RWPE2 (cell line): ENCODE measurements at regions not wholly inside any gene's neighbourhood (a gene's known extent, or its start where the extent isn't known, plus 50 kb on each side); places are given as distances from the start of the nearest gene placed in this dataset.
"Not testable (repeated sequence)": the region's sequence is repeated elsewhere in the genome, so short reads cannot be mapped to it uniquely, and the experiment has no call there.

ENCODE experiments used
- ATAC-seq: fragments of 200-7000 bp; cut with Tn5 transposase; 3 replicates; pipeline ENCODE4 v1.9.1; 2021; ENCODE audit warnings: low read depth
- DNase-seq: peaks from one replicate; pipeline ENCODE4 v3.0.0-alpha.2; 2020; ENCODE audit warnings: low spot score
- H3K27ac ChIP-seq: fragments of 450-650 bp; 2 replicates; pipeline ENCODE4 v1.5.1; 2017; ENCODE audit warnings: mild to moderate bottlenecking; ENCODE audit not compliant: poor library complexity, severe bottlenecking
- H3K27me3 ChIP-seq: fragments of 250-450 bp; sonication (Bioruptor Pico); 2 replicates; pipeline ENCODE4 v1.5.1; 2021; ENCODE audit warnings: mild to moderate bottlenecking, moderate library complexity; ENCODE audit not compliant: insufficient read depth, poor library complexity, severe bottlenecking
- H3K36me3 ChIP-seq: fragments of 250-450 bp; sonication (Bioruptor Pico); 2 replicates; pipeline ENCODE4 v1.5.1; 2020; ENCODE audit warnings: low read depth, mild to moderate bottlenecking, moderate library complexity
- H3K4me1 ChIP-seq: fragments of 250-450 bp; sonication (Bioruptor Pico); 2 replicates; pipeline ENCODE4 v1.5.1; 2021; ENCODE audit warnings: mild to moderate bottlenecking, moderate library complexity; ENCODE audit not compliant: insufficient read depth, poor library complexity, severe bottlenecking
- H3K4me3 ChIP-seq: fragments of 250-450 bp; sonication (Bioruptor Pico); 2 replicates; pipeline ENCODE4 v1.5.1; 2021; ENCODE audit warnings: mild to moderate bottlenecking, moderate library complexity; ENCODE audit not compliant: severe bottlenecking
- H3K9me3 ChIP-seq: fragments of 250-450 bp; sonication (Bioruptor Pico); 2 replicates; pipeline ENCODE4 v1.5.1; 2021; ENCODE audit warnings: mild to moderate bottlenecking, moderate library complexity; ENCODE audit not compliant: severe bottlenecking
- TF ChIP-seq, protein P1 (sequence below): fragments of 450-650 bp; IDR thresholded peaks from one replicate; pipeline ENCODE4 v1.5.1; 2017; ENCODE audit warnings: mild to moderate bottlenecking, moderate library complexity; ENCODE audit not compliant: poor library complexity, severe bottlenecking

DNA sequence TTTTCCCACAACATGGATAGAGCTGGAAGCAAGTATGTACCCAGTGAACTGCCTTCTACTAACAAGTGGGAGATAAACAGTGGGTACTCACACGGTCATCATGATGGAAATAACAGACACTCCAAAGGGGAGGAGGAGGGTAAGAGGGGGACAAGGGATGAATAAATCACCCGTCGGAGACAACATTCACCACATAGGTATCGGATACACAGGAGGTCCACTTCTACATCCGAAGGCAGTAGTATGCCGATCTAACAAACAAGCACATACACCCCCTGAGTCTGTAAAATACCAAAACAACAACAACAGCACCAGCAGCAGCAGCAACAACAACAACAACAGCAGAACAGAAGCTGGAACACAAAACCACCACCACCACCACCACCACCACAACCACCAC lies 1943.2 kb upstream of the DEFB115 start:
- Histone ChIP-seq H3K4me3 (no peak overlapping the region), H3K27ac (no peak overlapping the region), H3K36me3 (no peaks in the 10 kb centered on the region), H3K27me3 (no peaks in the 10 kb centered on the region), H3K4me1 (no peaks in the 10 kb centered on the region), H3K9me3 (peaks cover 6% of the 10 kb centered on the region)
- TF ChIP-seq, protein P1, sequence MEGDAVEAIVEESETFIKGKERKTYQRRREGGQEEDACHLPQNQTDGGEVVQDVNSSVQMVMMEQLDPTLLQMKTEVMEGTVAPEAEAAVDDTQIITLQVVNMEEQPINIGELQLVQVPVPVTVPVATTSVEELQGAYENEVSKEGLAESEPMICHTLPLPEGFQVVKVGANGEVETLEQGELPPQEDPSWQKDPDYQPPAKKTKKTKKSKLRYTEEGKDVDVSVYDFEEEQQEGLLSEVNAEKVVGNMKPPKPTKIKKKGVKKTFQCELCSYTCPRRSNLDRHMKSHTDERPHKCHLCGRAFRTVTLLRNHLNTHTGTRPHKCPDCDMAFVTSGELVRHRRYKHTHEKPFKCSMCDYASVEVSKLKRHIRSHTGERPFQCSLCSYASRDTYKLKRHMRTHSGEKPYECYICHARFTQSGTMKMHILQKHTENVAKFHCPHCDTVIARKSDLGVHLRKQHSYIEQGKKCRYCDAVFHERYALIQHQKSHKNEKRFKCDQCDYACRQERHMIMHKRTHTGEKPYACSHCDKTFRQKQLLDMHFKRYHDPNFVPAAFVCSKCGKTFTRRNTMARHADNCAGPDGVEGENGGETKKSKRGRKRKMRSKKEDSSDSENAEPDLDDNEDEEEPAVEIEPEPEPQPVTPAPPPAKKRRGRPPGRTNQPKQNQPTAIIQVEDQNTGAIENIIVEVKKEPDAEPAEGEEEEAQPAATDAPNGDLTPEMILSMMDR, result no peak
- DNase-seq (no peak), ATAC-seq (no peak)

DNA sequence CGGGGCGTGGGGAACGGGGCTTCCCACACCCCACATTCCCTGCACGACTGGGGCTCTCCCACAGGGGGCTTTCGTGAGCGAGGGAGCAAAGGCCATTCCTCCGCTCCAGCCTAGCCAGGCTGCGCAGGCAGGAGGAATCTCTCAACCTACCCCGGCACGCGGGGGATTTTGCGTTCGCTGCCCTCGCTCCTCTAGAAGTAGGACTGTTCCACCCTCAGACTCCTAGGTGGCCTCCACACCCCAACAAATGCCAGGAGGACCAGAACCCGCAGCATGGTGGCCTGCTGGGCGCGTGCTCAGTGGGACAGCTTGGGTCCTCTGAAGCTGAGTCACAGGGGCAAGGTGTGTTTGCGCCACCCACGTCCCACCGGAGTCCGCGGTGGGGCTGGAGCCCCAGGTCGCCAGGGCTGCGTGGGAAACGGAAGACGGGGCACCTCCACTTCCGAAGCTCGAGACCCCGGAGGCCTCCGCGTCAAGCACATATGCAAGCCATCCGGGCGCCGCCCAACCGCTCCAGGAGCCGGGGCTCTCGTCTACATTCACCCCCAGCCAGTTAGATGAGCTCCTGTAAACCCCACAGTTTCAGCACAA lies 1938.5 kb upstream of the DEFB115 start:
- TF ChIP-seq, protein P1, result no peak

GRCh38 chr20:29319725-29320124 lies 1937.7 kb upstream of the DEFB115 start:
- no peak overlapping the region for H3K4me3 ChIP-seq
- TF ChIP-seq, protein P1, result no peak
- H3K9me3 ChIP-seq, result peaks cover 3% of the 10 kb centered on the region
- no peaks in the 10 kb centered on the region for H3K4me1 ChIP-seq
- DNase-seq, result peak; percentile 75
- no peaks in the 10 kb centered on the region for H3K36me3 ChIP-seq
- H3K27me3 ChIP-seq, result peaks cover 7% of the 10 kb centered on the region
- no peak overlapping the region for H3K27ac ChIP-seq
- ATAC-seq, result no peak

More for the DNA sequence above, 1938.5 kb upstream of the DEFB115 start:
- H3K27ac ChIP-seq, result no peak overlapping the region
- peak; percentile 82 for DNase-seq
- H3K9me3 ChIP-seq, result peaks cover 3% of the 10 kb centered on the region
- no peaks in the 10 kb centered on the region for H3K36me3 ChIP-seq
- H3K4me3 ChIP-seq, result no peak overlapping the region
- H3K4me1 ChIP-seq, result no peaks in the 10 kb centered on the region
- H3K27me3 ChIP-seq, result no peaks in the 10 kb centered on the region
- no peak for ATAC-seq

GRCh38 chr20:29320216-29320949 lies 1937.1 kb upstream of the DEFB115 start:
- ATAC-seq, H3K4me1 ChIP-seq, H3K36me3 ChIP-seq, H3K4me3 ChIP-seq, H3K9me3 ChIP-seq, H3K27ac ChIP-seq, DNase-seq, H3K27me3 ChIP-seq: not testable (repeated sequence)

DNA sequence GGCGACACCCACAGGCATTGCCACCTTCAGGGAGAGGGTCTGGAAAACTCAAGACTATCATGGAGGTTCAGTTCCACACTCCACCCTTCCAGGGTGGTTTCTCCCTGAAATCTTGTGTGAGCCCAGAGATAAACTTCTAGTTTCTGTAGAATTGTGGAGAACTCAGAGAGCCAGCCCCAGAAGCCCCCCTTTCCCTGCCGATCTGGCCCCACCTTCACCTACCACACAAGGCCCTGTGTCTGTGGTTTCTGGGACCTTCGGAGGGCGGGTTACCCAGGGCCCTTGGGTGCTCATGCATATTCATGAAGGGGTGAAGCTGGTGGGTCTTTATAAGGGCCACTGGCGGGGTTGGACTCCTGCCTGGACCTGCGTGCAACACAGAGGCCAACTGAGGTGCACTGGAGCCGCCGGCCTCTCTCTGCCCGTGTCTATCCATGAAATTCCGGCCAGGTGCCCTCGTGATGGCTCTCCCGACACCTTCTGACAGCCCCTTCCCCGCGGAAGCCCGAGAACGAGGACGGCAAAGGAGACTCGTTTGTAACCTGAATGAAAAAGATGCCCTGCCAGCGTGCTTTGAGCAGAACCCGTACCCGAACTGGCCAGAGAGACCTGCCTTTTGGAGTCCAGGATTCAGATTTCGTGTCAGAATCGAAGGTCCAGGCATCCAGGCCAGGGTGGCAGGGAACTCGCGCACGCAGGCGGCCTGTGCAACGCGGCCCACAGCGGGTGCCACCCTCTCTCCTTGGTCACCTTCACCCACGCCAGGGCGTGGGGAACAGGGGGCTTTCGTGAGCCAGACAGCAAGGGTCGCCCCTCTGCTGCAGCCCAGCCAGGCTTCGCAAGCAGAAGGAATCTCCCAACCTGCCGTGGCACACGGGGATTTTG lies 1933.6 kb upstream of the DEFB115 start:
- H3K9me3 ChIP-seq, H3K4me1 ChIP-seq, H3K27ac ChIP-seq, H3K27me3 ChIP-seq, H3K4me3 ChIP-seq, H3K36me3 ChIP-seq, ATAC-seq: not testable (repeated sequence)
- DNase-seq, result peak; percentile 66

- peak; percentile 80 for DNase-seq
- ATAC-seq, H3K36me3 ChIP-seq, H3K27ac ChIP-seq, H3K4me3 ChIP-seq, H3K4me1 ChIP-seq, H3K9me3 ChIP-seq, H3K27me3 ChIP-seq: not testable (repeated sequence)
Observed at GRCh38 chr20:29324516-29325303, 1932.8 kb upstream of the DEFB115 start.
